Ectodermal cell (in vitro differentiated cells): ENCODE measurements at regions not wholly inside any gene's neighbourhood (a gene's known extent, or its start where the extent isn't known, plus 50 kb on each side); places are given as distances from the start of the nearest gene placed in this dataset.
"Not testable (repeated sequence)": the region's sequence is repeated elsewhere in the genome, so short reads cannot be mapped to it uniquely, and the experiment has no call there.

Source experiments
- H3K27ac ChIP-seq: 2 replicates; pipeline ENCODE4 v1.7.0; 2013; ENCODE audit warnings: mild to moderate bottlenecking, low read depth, low read length; ENCODE audit not compliant: insufficient read depth, poor library complexity, severe bottlenecking
- H3K27me3 ChIP-seq: 2 replicates; pipeline ENCODE4 v1.7.0; 2013; ENCODE audit warnings: mild to moderate bottlenecking, low read length; ENCODE audit not compliant: insufficient read depth, control insufficient read depth, poor library complexity, severe bottlenecking
- H3K36me3 ChIP-seq: one replicate; pipeline ENCODE4 v1.7.0; 2013; ENCODE audit warnings: low read length; ENCODE audit not compliant: control insufficient read depth, insufficient read depth
- H3K4me1 ChIP-seq: one replicate; pipeline ENCODE4 v1.7.0; 2013; ENCODE audit warnings: low read length; ENCODE audit not compliant: control insufficient read depth, insufficient read depth
- H3K4me3 ChIP-seq: 2 replicates; pipeline ENCODE4 v1.7.0; 2013; ENCODE audit warnings: low read depth, low read length, control low read depth; ENCODE audit not compliant: insufficient read depth
- H3K9me3 ChIP-seq: 2 replicates; pipeline ENCODE4 v1.7.0; 2013; ENCODE audit warnings: mild to moderate bottlenecking, low read length, moderate library complexity; ENCODE audit not compliant: control insufficient read depth
- WGBS, 2 experiments: methylation state at CpG; one replicate each; pipeline ENCODE4 v1.1.7; 2013; ENCODE audit warnings: missing lambda C conversion rate in 2 of 2; 5-methylcytosine and 5-hydroxymethylcytosine counted together

- no peaks in the 10 kb centered on the region for H3K4me1 ChIP-seq
- 93 to 95% methylated on average over 2 of the region's 2 CpGs for WGBS, 2 experiments
- no peaks in the 10 kb centered on the region for H3K27me3 ChIP-seq
- H3K36me3 ChIP-seq = no peaks in the 10 kb centered on the region
- H3K27ac ChIP-seq = no peak overlapping the region
- no peaks in the 10 kb centered on the region for H3K9me3 ChIP-seq
- no peak overlapping the region for H3K4me3 ChIP-seq
Observed at GRCh38 chr2:82340578-82341053, 2036.1 kb upstream of the LRRTM1 start.

- Histone ChIP-seq H3K27me3 (no peaks in the 10 kb centered on the region), H3K4me3 (no peak overlapping the region), H3K4me1 (no peaks in the 10 kb centered on the region), H3K27ac (no peak overlapping the region), H3K9me3 (no peaks in the 10 kb centered on the region), H3K36me3 (no peaks in the 10 kb centered on the region)
- WGBS, 2 experiments = 80 to 95% methylated on average over 1 to 2 of the region's 2 CpGs
Observed at GRCh38 chr2:82339805-82340204, 2035.3 kb upstream of the LRRTM1 start.

GRCh38 chr2:82333697-82334096 is 2029.1 kb upstream of the LRRTM1 start:
- Histone ChIP-seq H3K27me3 (no peaks in the 10 kb centered on the region), H3K4me1 (no peaks in the 10 kb centered on the region), H3K36me3 (no peaks in the 10 kb centered on the region), H3K4me3 (no peak overlapping the region), H3K9me3 (no peaks in the 10 kb centered on the region), H3K27ac (no peak overlapping the region)
- 93 to 95% methylated on average over 9 of the region's 9 CpGs for WGBS, 2 experiments

DNA sequence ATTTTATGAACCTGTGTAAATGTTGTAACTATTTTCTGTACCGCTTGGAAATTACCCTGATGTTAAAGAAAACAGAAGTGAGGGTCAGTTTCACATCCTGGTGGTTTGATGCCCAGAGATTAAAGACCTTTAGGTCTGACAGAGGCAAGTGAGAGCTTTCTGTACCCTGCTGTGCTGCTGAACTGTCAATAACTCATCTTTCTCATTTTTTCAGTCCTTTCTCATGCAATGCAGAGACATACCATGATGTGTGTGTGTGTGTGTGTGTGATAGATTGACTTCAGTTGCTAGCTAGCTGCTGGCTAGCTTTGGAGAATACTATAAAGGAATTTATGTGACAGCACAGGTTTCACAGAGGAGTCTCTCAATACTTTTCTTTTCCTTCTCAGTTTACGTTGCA is 2025.6 kb upstream of the LRRTM1 start:
- no peak overlapping the region for H3K4me3 ChIP-seq
- no peaks in the 10 kb centered on the region for H3K9me3 ChIP-seq
- WGBS, 2 experiments = 69 to 70% methylated on average over 2 of the region's 2 CpGs
- H3K4me1 ChIP-seq = no peaks in the 10 kb centered on the region
- H3K27ac ChIP-seq = no peak overlapping the region
- H3K36me3 ChIP-seq = no peaks in the 10 kb centered on the region
- H3K27me3 ChIP-seq = no peaks in the 10 kb centered on the region

- WGBS, 2 experiments = 96% methylated on average over 41 to 42 of the region's 42 CpGs
- H3K4me3 ChIP-seq, H3K9me3 ChIP-seq: not testable (repeated sequence)
Observed at GRCh38 chr2:82326180-82326767, 2021.7 kb upstream of the LRRTM1 start.

DNA sequence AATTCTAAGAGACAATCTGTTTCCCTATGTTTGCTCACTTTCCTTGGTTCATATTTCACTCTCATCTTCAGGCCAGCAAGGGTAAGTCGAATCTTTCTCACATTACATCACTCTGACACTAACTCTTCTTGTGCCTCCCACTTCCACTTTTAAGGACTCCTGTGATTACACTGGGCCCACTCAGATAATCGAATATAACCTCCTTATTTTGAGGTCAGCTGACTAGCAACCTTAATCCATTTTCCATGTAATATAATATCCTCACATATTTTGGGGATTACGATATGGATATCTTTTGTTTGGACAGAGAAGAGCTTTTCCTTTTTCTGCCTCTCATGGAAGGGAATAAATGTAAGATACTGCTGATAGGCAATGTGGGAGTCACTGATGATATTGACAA is 2015.7 kb upstream of the LRRTM1 start:
- WGBS, 2 experiments = 88 to 90% methylated on average over 3 of the region's 3 CpGs
- Histone ChIP-seq H3K27ac (no peak overlapping the region), H3K4me1 (no peaks in the 10 kb centered on the region), H3K27me3 (no peaks in the 10 kb centered on the region), H3K9me3 (no peaks in the 10 kb centered on the region), H3K36me3 (no peaks in the 10 kb centered on the region), H3K4me3 (no peak overlapping the region)

More at GRCh38 chr2:82326180-82326767, 2021.7 kb upstream of the LRRTM1 start:
- not testable (repeated sequence) for H3K4me1 ChIP-seq, H3K36me3 ChIP-seq, H3K27ac ChIP-seq, H3K27me3 ChIP-seq

DNA sequence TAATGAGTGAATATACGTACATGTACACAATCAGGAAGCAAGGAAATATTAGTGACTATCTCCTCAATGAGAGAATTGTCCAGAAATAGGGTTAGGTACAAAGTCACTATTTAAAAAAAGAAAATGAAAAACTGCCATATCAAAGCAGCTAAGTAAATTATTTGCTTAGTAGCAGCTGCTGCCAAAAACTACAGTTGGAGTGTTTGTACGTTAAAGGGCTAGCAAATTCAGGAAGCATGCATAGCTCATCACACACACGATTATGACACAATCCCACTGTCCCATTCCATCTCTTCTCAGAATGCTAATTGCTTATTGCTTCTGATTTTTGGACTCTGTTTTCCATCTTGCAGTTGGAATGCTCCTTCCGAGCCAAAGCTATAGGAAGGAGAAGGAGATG is 2012.5 kb upstream of the LRRTM1 start:
- WGBS, 2 experiments = 97 to 100% methylated on average over 4 of the region's 4 CpGs
- no peak overlapping the region for H3K27ac ChIP-seq
- no peaks in the 10 kb centered on the region for H3K9me3 ChIP-seq
- no peaks in the 10 kb centered on the region for H3K27me3 ChIP-seq
- H3K36me3 ChIP-seq = no peaks in the 10 kb centered on the region
- H3K4me1 ChIP-seq = no peaks in the 10 kb centered on the region
- H3K4me3 ChIP-seq = no peak overlapping the region

DNA sequence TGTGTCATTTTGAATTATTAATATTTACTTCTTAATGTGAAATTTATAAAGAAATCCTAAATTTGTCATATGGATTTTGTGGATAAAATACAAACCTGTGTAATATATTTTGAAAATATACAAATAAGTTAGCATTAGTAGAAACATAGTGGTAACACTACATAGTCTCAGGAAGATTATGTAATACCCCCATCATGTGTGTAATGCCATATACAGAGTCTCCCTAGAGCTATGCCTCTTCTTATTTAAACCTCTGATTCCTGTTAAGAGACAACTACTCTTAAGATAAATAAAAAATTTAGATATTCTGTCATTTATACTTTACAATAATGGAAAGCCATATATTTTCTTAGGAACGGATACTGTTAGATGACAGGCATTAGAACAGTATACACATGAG is 2012.0 kb upstream of the LRRTM1 start:
- H3K4me1 ChIP-seq = no peaks in the 10 kb centered on the region
- no peaks in the 10 kb centered on the region for H3K9me3 ChIP-seq
- no peaks in the 10 kb centered on the region for H3K27me3 ChIP-seq
- no peak overlapping the region for H3K27ac ChIP-seq
- no peak overlapping the region for H3K4me3 ChIP-seq
- no peaks in the 10 kb centered on the region for H3K36me3 ChIP-seq
- WGBS, 2 experiments = 100% methylated on average over 1 of the region's 1 CpG; no CpG with 5 or more reads in 1 of the 2 experiments

- no peaks in the 10 kb centered on the region for H3K4me1 ChIP-seq
- WGBS, 2 experiments = 17 to 42% methylated on average over 1 of the region's 1 CpG
- H3K27me3 ChIP-seq = no peaks in the 10 kb centered on the region
- H3K9me3 ChIP-seq = no peaks in the 10 kb centered on the region
- H3K4me3 ChIP-seq = no peak overlapping the region
- H3K36me3 ChIP-seq = no peaks in the 10 kb centered on the region
- H3K27ac ChIP-seq = no peak overlapping the region
Observed at GRCh38 chr2:82314836-82315472, 2010.4 kb upstream of the LRRTM1 start.

DNA sequence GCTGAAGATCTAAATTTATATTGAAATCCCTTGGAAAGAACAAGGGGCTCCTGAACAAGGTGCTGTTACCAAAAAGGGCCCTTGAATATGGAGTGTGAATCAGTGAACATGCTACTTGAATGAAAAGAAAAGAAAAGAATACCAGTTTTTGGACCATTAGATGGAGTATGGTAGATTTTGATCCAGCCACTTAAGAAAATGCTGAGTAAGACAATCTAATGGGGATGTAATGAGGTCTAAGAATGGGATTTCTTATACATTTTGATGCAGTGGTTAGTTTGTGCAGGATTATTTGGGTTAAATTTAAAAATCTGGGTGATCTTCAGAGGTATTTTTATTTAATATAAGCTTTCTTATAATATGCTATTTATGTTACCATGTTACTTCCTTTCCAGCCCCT is 2003.0 kb upstream of the LRRTM1 start:
- Histone ChIP-seq H3K36me3 (no peaks in the 10 kb centered on the region), H3K27me3 (no peaks in the 10 kb centered on the region), H3K27ac (no peak overlapping the region), H3K4me1 (no peaks in the 10 kb centered on the region), H3K4me3 (no peak overlapping the region), H3K9me3 (no peaks in the 10 kb centered on the region)
